Hepatocyte (in vitro differentiated cells): ENCODE measurements at regions not wholly inside any gene's neighbourhood (a gene's known extent, or its start where the extent isn't known, plus 50 kb on each side); places are given as distances from the start of the nearest gene placed in this dataset.

ENCODE experiments used
- CTCF ChIP-seq: fragments of 200-600 bp; sonication (generic); IDR thresholded peaks from 2 replicates; pipeline ENCODE4 v1.5.1; 2016; ENCODE audit warnings: antibody characterized with exemption, mild to moderate bottlenecking; ENCODE audit not compliant: poor library complexity
- EZH2 ChIP-seq: fragments of 200-600 bp; sonication (generic); IDR thresholded peaks from 2 replicates; pipeline ENCODE4 v1.6.1; 2016; ENCODE audit warnings: antibody characterized with exemption, mild to moderate bottlenecking, borderline replicate concordance

- TF ChIP-seq CTCF, result no peak
- no peak for TF ChIP-seq EZH2
Observed at GRCh38 chr7:49580761-49581160, 192.7 kb upstream of the VWC2 start.
